Loucy (cell line): ENCODE measurements at regions not wholly inside any gene's neighbourhood (a gene's known extent, or its start where the extent isn't known, plus 50 kb on each side); places are given as distances from the start of the nearest gene placed in this dataset.

ENCODE experiments used
- H2AFZ ChIP-seq: fragments of 200-600 bp; sonication (generic); 2 replicates; pipeline ENCODE4 v1.6.0; 2016; ENCODE audit warnings: antibody characterized with exemption, mild to moderate bottlenecking, low read length, moderate library complexity
- H3F3A ChIP-seq: fragments of 200-600 bp; 2 replicates; pipeline ENCODE4 v1.6.0; 2016; ENCODE audit warnings: antibody characterized with exemption, low read depth, mild to moderate bottlenecking
- H3K27me3 ChIP-seq: fragments of 200-600 bp; sonication (generic); 2 replicates; pipeline ENCODE4 v1.6.1; 2014; ENCODE audit warnings: low read length, mild to moderate bottlenecking; ENCODE audit not compliant: insufficient read depth, poor library complexity, severe bottlenecking
- H3K36me3 ChIP-seq: fragments of 200-600 bp; sonication (generic); 2 replicates; pipeline ENCODE4 v1.6.1; 2016; ENCODE audit warnings: low read length; ENCODE audit not compliant: insufficient read depth
- H3K4me1 ChIP-seq: fragments of 200-600 bp; sonication (generic); 2 replicates; pipeline ENCODE4 v1.5.1; 2014; ENCODE audit warnings: low read length, mild to moderate bottlenecking; ENCODE audit not compliant: insufficient read depth, poor library complexity, severe bottlenecking
- H3K4me2 ChIP-seq: fragments of 200-600 bp; sonication (generic); 2 replicates; pipeline ENCODE4 v1.6.0; 2014; ENCODE audit warnings: antibody characterized with exemption, low read length, low read depth, mild to moderate bottlenecking; ENCODE audit not compliant: poor library complexity, severe bottlenecking
- H3K4me3 ChIP-seq: fragments of 200-600 bp; sonication (generic); 2 replicates; pipeline ENCODE4 v1.5.1; 2014; ENCODE audit warnings: low read length, mild to moderate bottlenecking, mixed read lengths; ENCODE audit not compliant: poor library complexity, severe bottlenecking
- H3K79me2 ChIP-seq: fragments of 200-600 bp; sonication (generic); 2 replicates; pipeline ENCODE4 v1.6.1; 2014; ENCODE audit warnings: low read length; ENCODE audit not compliant: insufficient read depth
- H3K9ac ChIP-seq: fragments of 200-600 bp; sonication (generic); 2 replicates; pipeline ENCODE4 v1.6.0; 2014; ENCODE audit warnings: mild to moderate bottlenecking, low read depth, low read length, moderate library complexity; ENCODE audit not compliant: poor library complexity, severe bottlenecking
- H3K9me2 ChIP-seq: fragments of 200-600 bp; sonication (generic); replicated peaks from 2 replicates; pipeline ENCODE4 v1.6.1; 2016; ENCODE audit warnings: low read depth, low read length, mixed read lengths
- H3K9me3 ChIP-seq: fragments of 200-600 bp; sonication (generic); 2 replicates; pipeline ENCODE4 v1.6.1; 2014; ENCODE audit warnings: mild to moderate bottlenecking, antibody characterized with exemption, low read length, low read depth; ENCODE audit not compliant: insufficient read depth
- H4K20me1 ChIP-seq: fragments of 200-600 bp; sonication (generic); 2 replicates; pipeline ENCODE4 v1.6.0; 2014; ENCODE audit warnings: antibody characterized with exemption, low read length, mild to moderate bottlenecking; ENCODE audit not compliant: insufficient read depth, poor library complexity, severe bottlenecking
- CTCF ChIP-seq: fragments of 200-600 bp; sonication (generic); conservative IDR thresholded peaks from 2 replicates; pipeline ENCODE4 v1.5.1; 2014; ENCODE audit warnings: mild to moderate bottlenecking, antibody characterized with exemption, low read length
- EZH2phosphoT487 ChIP-seq: fragments of 200-600 bp; IDR thresholded peaks from 2 replicates; pipeline ENCODE4 v1.6.1; 2018; ENCODE audit warnings: antibody characterized with exemption, mild to moderate bottlenecking, moderate library complexity, borderline replicate concordance

- no peak overlapping the region for H2AFZ ChIP-seq
- no peaks in the 10 kb centered on the region for H3F3A ChIP-seq
- H3K36me3 ChIP-seq, result no peaks in the 10 kb centered on the region
- no peaks in the 10 kb centered on the region for H3K9me2 ChIP-seq
- no peaks in the 10 kb centered on the region for H3K4me1 ChIP-seq
- TF ChIP-seq EZH2phosphoT487 (no peak), CTCF (no peak)
- no peaks in the 10 kb centered on the region for H3K9me3 ChIP-seq
- no peak overlapping the region for H3K4me2 ChIP-seq
- H3K9ac ChIP-seq, result no peak overlapping the region
- H4K20me1 ChIP-seq, result no peaks in the 10 kb centered on the region
- no peaks in the 10 kb centered on the region for H3K79me2 ChIP-seq
- no peaks in the 10 kb centered on the region for H3K27me3 ChIP-seq
- H3K4me3 ChIP-seq, result no peak overlapping the region
Measured at GRCh38 chr15:36479200-36479896, 100.1 kb upstream of the CDIN1 start.

- H3K27me3 ChIP-seq, result no peaks in the 10 kb centered on the region
- no peak for TF ChIP-seq EZH2phosphoT487
- H2AFZ ChIP-seq, result no peak overlapping the region
- no peaks in the 10 kb centered on the region for H3K9me2 ChIP-seq
- no peaks in the 10 kb centered on the region for H3K4me1 ChIP-seq
- no peaks in the 10 kb centered on the region for H3K36me3 ChIP-seq
- H3K9me3 ChIP-seq, result no peaks in the 10 kb centered on the region
- no peaks in the 10 kb centered on the region for H3F3A ChIP-seq
- H4K20me1 ChIP-seq, result no peaks in the 10 kb centered on the region
- no peaks in the 10 kb centered on the region for H3K79me2 ChIP-seq
- no peak overlapping the region for H3K9ac ChIP-seq
- H3K4me2 ChIP-seq, result no peak overlapping the region
- H3K4me3 ChIP-seq, result no peak overlapping the region
Measured at GRCh38 chr15:36481156-36481555, 98.3 kb upstream of the CDIN1 start.

GRCh38 chr15:36483409-36483808, 96.0 kb upstream of the CDIN1 start:
- no peaks in the 10 kb centered on the region for H3K9me2 ChIP-seq
- H3K79me2 ChIP-seq, result no peaks in the 10 kb centered on the region
- H3K9me3 ChIP-seq, result no peaks in the 10 kb centered on the region
- H3K4me1 ChIP-seq, result no peaks in the 10 kb centered on the region
- no peaks in the 10 kb centered on the region for H3F3A ChIP-seq
- H3K36me3 ChIP-seq, result no peaks in the 10 kb centered on the region
- TF ChIP-seq CTCF, result no peak
- no peak for TF ChIP-seq EZH2phosphoT487
- H3K9ac ChIP-seq, result no peak overlapping the region
- H3K4me2 ChIP-seq, result no peak overlapping the region
- no peak overlapping the region for H2AFZ ChIP-seq
- no peak overlapping the region for H3K4me3 ChIP-seq
- no peaks in the 10 kb centered on the region for H3K27me3 ChIP-seq
- no peaks in the 10 kb centered on the region for H4K20me1 ChIP-seq
